ENCODE measurements at regions not wholly inside any gene's neighbourhood (a gene's known extent, or its start where the extent isn't known, plus 50 kb on each side); places are given as distances from the start of the nearest gene placed in this dataset.
"Not testable (repeated sequence)": the region's sequence is repeated elsewhere in the genome, so short reads cannot be mapped to it uniquely, and the experiment has no call there.

DNA sequence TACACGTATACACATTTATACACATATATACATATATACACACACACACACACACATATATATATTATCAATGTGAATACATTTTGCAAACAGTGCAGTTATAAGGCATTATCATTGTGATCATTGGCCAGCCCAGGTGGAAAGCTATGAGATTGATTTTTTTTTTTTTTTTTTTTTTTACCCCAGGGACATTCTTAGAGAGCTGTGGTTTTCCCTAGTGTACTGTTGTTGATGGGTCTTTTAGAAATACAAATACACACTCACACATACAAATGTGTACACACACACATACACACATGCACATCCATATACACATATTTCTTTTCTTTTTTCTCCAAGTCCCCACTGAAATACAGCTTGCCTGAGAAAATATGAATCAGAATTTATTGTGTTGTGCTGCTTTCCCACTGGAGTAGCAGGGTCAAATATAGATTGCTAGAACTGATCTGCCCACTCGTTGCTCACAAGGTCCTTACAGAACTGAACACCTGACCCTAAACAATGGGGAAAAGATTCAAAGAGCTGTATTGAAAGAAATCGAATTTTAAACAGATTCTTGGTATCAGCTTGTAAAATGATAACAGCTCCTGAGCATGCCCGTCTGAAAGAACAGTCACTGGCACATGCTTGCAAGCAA lies 325.6 kb downstream of the OMA1 start:
- Histone ChIP-seq H3K9me3 (no peaks in the 10 kb centered on the region), H3K27ac (no peak overlapping the region)

DNA sequence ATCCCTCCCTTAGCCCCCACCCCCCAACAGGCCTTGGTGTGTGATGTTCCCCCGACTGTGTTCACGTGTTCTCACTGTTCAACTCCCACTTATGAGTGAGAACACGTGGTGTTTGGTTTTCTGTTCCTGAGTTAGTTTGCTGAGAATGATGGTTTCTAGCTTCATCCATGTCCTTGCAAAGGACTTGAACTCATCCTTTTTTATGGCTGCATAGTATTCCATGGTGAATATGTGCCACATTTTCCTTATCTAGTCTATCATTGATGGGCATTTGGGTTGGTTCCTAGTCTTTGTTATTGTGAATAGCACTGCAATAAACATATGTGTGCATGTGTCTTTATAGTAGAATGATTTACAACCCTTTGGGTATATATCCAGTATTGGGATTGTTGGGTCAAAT lies 330.4 kb downstream of the OMA1 start:
- H3K36me3 ChIP-seq, H3K27me3 ChIP-seq, H3K4me1 ChIP-seq, DNase-seq, H3K4me3 ChIP-seq, H3K9me3 ChIP-seq, H3K27ac ChIP-seq: not testable (repeated sequence)

More for the DNA sequence above, 325.6 kb downstream of the OMA1 start:
- no peaks in the 10 kb centered on the region for H3K27me3 ChIP-seq
- TF ChIP-seq POLR2A (IDR thresholded peaks at IDR 0.05) (no peak), CTCF (IDR thresholded peaks at IDR 0.05) (no peak)
- no peaks in the 10 kb centered on the region for H3K4me1 ChIP-seq
- H3K36me3 ChIP-seq, result no peaks in the 10 kb centered on the region
- DNase-seq, result no peak
- no peak overlapping the region for H3K4me3 ChIP-seq

GRCh38 chr1:58214674-58215073 lies 331.9 kb downstream of the OMA1 start:
- no peaks in the 10 kb centered on the region for H3K9me3 ChIP-seq
- H3K27me3 ChIP-seq, result no peaks in the 10 kb centered on the region
- H3K4me3 ChIP-seq, result no peak overlapping the region
- no peaks in the 10 kb centered on the region for H3K4me1 ChIP-seq
- no peak for DNase-seq
- H3K27ac ChIP-seq, result no peak overlapping the region
- TF ChIP-seq POLR2A (IDR thresholded peaks at IDR 0.05) (no peak), CTCF (IDR thresholded peaks at IDR 0.05) (no peak)
- H3K36me3 ChIP-seq, result no peaks in the 10 kb centered on the region

GRCh38 chr1:58211869-58212268 lies 334.7 kb downstream of the OMA1 start:
- Histone ChIP-seq H3K4me1 (no peaks in the 10 kb centered on the region), H3K27me3 (no peaks in the 10 kb centered on the region), H3K9me3 (no peaks in the 10 kb centered on the region), H3K36me3 (no peaks in the 10 kb centered on the region), H3K4me3 (no peak overlapping the region), H3K27ac (no peak overlapping the region)
- no peak for TF ChIP-seq CTCF (IDR thresholded peaks at IDR 0.05)
- no peak for TF ChIP-seq POLR2A (IDR thresholded peaks at IDR 0.05)
- DNase-seq, result no peak

- DNase-seq, result no peak
- Histone ChIP-seq H3K4me3 (no peak overlapping the region), H3K36me3 (no peaks in the 10 kb centered on the region), H3K27me3 (no peaks in the 10 kb centered on the region), H3K27ac (no peak overlapping the region), H3K9me3 (no peaks in the 10 kb centered on the region), H3K4me1 (no peaks in the 10 kb centered on the region)
- TF ChIP-seq CTCF (IDR thresholded peaks at IDR 0.05) (no peak), POLR2A (IDR thresholded peaks at IDR 0.05) (no peak)
Measured at GRCh38 chr1:58209575-58209974, 337.0 kb downstream of the OMA1 start.

GRCh38 chr1:58206749-58207148 lies 339.8 kb downstream of the OMA1 start:
- Histone ChIP-seq H3K27ac (no peak overlapping the region), H3K36me3 (no peaks in the 10 kb centered on the region), H3K4me1 (no peaks in the 10 kb centered on the region), H3K27me3 (no peaks in the 10 kb centered on the region), H3K4me3 (no peak overlapping the region), H3K9me3 (no peaks in the 10 kb centered on the region)
- no peak for TF ChIP-seq CTCF (IDR thresholded peaks at IDR 0.05)
- no peak for TF ChIP-seq POLR2A (IDR thresholded peaks at IDR 0.05)
- DNase-seq, result no peak

Data from Peyer's patch (tissue), 4 donors.